HepG2 (cell line): ENCODE measurements at regions not wholly inside any gene's neighbourhood (a gene's known extent, or its start where the extent isn't known, plus 50 kb on each side); places are given as distances from the start of the nearest gene placed in this dataset.

Experiments used
- AGO1 ChIP-seq: fragments of 200-400 bp; formaldehyde crosslinking; IDR thresholded peaks from 2 replicates; pipeline ENCODE4 v1.6.1; 2017; ENCODE audit warnings: mild to moderate bottlenecking, low read depth, low read length, moderate library complexity; ENCODE audit not compliant: poor library complexity, severe bottlenecking
- FOXK2 ChIP-seq: fragments of 450-650 bp; IDR thresholded peaks from 2 replicates; pipeline ENCODE4 v1.6.1; 2016
- NFE2 ChIP-seq: sonication (generic); formaldehyde crosslinking; IDR thresholded peaks from 2 replicates; pipeline ENCODE4 v1.4.0; 2020; ENCODE audit warnings: missing genetic modification reagents
- NFIC ChIP-seq: IDR thresholded peaks from 2 replicates; pipeline ENCODE4 v1.6.1; 2012; ENCODE audit warnings: mild to moderate bottlenecking, low read length, inconsistent platforms
- RFX5 ChIP-seq: IDR thresholded peaks from 2 replicates; pipeline ENCODE4 v1.6.1; 2011; ENCODE audit warnings: low read depth, low read length, improper control_type of control experiment
- TF ChIP-seq, protein P1 (sequence below): sonication (generic); formaldehyde crosslinking; IDR thresholded peaks from 2 replicates; pipeline ENCODE4 v1.5.1; 2020; ENCODE audit warnings: mild to moderate bottlenecking, moderate library complexity, missing genetic modification reagents
- TF ChIP-seq, protein P2 (sequence below): sonication (generic); formaldehyde crosslinking; IDR thresholded peaks from 2 replicates; pipeline ENCODE4 v1.5.0; 2020; ENCODE audit warnings: mild to moderate bottlenecking, missing genetic modification reagents, moderate library complexity
- TF ChIP-seq, protein P3 (sequence below): conservative IDR thresholded peaks from 2 replicates; pipeline ENCODE4 v1.6.1; 2018; ENCODE audit warnings: missing genetic modification reagents

DNA sequence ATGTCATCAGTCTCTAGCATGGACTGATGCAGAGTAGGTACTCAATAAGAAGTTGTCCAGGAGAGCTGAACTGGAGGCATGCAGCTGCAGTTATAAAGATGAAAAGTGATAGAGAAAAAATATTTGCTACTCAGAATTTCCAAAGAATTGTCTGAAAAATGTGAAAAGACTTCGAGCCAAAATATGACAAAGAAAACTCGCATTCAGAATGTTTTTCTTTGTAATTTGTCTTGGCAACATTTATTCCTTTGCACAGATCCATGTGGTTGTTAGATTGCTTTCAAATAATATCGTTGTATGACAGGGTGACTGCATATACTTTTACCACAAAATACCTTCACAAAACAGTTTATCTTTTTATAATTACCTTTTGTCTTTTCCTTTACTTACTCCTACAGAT lies 128.0 kb upstream of the SLC4A4 start:
- TF ChIP-seq, protein P1, sequence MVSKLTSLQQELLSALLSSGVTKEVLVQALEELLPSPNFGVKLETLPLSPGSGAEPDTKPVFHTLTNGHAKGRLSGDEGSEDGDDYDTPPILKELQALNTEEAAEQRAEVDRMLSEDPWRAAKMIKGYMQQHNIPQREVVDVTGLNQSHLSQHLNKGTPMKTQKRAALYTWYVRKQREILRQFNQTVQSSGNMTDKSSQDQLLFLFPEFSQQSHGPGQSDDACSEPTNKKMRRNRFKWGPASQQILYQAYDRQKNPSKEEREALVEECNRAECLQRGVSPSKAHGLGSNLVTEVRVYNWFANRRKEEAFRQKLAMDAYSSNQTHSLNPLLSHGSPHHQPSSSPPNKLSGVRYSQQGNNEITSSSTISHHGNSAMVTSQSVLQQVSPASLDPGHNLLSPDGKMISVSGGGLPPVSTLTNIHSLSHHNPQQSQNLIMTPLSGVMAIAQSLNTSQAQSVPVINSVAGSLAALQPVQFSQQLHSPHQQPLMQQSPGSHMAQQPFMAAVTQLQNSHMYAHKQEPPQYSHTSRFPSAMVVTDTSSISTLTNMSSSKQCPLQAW (CRISPR knock-in tag) = no peak
- TF ChIP-seq, protein P2, sequence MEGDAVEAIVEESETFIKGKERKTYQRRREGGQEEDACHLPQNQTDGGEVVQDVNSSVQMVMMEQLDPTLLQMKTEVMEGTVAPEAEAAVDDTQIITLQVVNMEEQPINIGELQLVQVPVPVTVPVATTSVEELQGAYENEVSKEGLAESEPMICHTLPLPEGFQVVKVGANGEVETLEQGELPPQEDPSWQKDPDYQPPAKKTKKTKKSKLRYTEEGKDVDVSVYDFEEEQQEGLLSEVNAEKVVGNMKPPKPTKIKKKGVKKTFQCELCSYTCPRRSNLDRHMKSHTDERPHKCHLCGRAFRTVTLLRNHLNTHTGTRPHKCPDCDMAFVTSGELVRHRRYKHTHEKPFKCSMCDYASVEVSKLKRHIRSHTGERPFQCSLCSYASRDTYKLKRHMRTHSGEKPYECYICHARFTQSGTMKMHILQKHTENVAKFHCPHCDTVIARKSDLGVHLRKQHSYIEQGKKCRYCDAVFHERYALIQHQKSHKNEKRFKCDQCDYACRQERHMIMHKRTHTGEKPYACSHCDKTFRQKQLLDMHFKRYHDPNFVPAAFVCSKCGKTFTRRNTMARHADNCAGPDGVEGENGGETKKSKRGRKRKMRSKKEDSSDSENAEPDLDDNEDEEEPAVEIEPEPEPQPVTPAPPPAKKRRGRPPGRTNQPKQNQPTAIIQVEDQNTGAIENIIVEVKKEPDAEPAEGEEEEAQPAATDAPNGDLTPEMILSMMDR (CRISPR knock-in tag) = no peak
- TF ChIP-seq, protein P3, sequence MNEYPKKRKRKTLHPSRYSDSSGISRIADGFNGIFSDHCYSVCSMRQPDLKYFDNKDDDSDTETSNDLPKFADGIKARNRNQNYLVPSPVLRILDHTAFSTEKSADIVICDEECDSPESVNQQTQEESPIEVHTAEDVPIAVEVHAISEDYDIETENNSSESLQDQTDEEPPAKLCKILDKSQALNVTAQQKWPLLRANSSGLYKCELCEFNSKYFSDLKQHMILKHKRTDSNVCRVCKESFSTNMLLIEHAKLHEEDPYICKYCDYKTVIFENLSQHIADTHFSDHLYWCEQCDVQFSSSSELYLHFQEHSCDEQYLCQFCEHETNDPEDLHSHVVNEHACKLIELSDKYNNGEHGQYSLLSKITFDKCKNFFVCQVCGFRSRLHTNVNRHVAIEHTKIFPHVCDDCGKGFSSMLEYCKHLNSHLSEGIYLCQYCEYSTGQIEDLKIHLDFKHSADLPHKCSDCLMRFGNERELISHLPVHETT (CRISPR knock-in tag) = no peak
- no peak for TF ChIP-seq NFE2 (CRISPR knock-in tag)
- TF ChIP-seq AGO1 = no peak
- TF ChIP-seq NFIC = no peak
- TF ChIP-seq RFX5 = no peak
- TF ChIP-seq FOXK2 = no peak
